ENCODE measurements at regions not wholly inside any gene's neighbourhood (a gene's known extent, or its start where the extent isn't known, plus 50 kb on each side); places are given as distances from the start of the nearest gene placed in this dataset.
"Not testable (repeated sequence)": the region's sequence is repeated elsewhere in the genome, so short reads cannot be mapped to it uniquely, and the experiment has no call there.

DNA sequence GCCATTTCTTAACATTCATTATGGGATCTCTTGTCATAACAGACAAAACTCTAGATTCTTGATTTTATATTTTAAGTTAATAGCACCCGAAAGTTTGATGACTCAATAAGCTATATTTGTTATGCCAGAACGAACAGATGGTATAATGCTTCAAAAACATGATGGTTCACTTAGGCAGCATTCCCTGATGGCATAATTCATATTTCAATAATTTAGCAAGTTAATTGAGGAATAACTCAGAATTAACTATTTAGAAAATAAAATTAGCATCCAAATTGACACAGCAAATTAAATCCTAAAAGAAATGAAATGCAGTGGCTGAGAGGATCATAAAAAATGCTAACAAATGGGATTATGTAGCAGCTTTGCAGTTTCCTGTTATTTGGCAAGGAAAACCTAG is 260.8 kb upstream of the MBL2 start:
- Histone ChIP-seq H3K9ac (ENCODE audit: low read length) (no peak overlapping the region), H3K27me3 (ENCODE audit: insufficient read depth, low read depth, low read length) (no peaks in the 10 kb centered on the region), H2AFZ (ENCODE audit: low read depth, low read length) (no peak overlapping the region), H3K9me2 (ENCODE audit: insufficient read depth, low read length) (no peaks in the 10 kb centered on the region), H3K4me2 (ENCODE audit: low read length) (no peak overlapping the region), H3K79me2 (replicated peaks; ENCODE audit: insufficient read depth, low read length) (no peaks in the 10 kb centered on the region), H3K36me3 (ENCODE audit: insufficient read depth, low read length) (no peaks in the 10 kb centered on the region), H3K27ac (ENCODE audit: low read length) (no peak overlapping the region), H3F3A (ENCODE audit: insufficient read depth, low read length, poor library complexity, severe bottlenecking) (no peaks in the 10 kb centered on the region), H3K9me3 (ENCODE audit: low read length) (no peaks in the 10 kb centered on the region), H4K20me1 (ENCODE audit: insufficient read depth) (no peaks in the 10 kb centered on the region), H3K4me3 (ENCODE audit: low read length) (no peak overlapping the region)
- TF ChIP-seq, protein P1, sequence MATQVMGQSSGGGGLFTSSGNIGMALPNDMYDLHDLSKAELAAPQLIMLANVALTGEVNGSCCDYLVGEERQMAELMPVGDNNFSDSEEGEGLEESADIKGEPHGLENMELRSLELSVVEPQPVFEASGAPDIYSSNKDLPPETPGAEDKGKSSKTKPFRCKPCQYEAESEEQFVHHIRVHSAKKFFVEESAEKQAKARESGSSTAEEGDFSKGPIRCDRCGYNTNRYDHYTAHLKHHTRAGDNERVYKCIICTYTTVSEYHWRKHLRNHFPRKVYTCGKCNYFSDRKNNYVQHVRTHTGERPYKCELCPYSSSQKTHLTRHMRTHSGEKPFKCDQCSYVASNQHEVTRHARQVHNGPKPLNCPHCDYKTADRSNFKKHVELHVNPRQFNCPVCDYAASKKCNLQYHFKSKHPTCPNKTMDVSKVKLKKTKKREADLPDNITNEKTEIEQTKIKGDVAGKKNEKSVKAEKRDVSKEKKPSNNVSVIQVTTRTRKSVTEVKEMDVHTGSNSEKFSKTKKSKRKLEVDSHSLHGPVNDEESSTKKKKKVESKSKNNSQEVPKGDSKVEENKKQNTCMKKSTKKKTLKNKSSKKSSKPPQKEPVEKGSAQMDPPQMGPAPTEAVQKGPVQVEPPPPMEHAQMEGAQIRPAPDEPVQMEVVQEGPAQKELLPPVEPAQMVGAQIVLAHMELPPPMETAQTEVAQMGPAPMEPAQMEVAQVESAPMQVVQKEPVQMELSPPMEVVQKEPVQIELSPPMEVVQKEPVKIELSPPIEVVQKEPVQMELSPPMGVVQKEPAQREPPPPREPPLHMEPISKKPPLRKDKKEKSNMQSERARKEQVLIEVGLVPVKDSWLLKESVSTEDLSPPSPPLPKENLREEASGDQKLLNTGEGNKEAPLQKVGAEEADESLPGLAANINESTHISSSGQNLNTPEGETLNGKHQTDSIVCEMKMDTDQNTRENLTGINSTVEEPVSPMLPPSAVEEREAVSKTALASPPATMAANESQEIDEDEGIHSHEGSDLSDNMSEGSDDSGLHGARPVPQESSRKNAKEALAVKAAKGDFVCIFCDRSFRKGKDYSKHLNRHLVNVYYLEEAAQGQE (IDR thresholded peaks at IDR 0.05; ENCODE audit: borderline replicate concordance): no peak
- no peak for TF ChIP-seq RAD21 (conservative IDR thresholded peaks at IDR 0.05)
- no peak for TF ChIP-seq TAF1 (IDR thresholded peaks at IDR 0.05; ENCODE audit: low read depth)
- TF ChIP-seq, protein P2, sequence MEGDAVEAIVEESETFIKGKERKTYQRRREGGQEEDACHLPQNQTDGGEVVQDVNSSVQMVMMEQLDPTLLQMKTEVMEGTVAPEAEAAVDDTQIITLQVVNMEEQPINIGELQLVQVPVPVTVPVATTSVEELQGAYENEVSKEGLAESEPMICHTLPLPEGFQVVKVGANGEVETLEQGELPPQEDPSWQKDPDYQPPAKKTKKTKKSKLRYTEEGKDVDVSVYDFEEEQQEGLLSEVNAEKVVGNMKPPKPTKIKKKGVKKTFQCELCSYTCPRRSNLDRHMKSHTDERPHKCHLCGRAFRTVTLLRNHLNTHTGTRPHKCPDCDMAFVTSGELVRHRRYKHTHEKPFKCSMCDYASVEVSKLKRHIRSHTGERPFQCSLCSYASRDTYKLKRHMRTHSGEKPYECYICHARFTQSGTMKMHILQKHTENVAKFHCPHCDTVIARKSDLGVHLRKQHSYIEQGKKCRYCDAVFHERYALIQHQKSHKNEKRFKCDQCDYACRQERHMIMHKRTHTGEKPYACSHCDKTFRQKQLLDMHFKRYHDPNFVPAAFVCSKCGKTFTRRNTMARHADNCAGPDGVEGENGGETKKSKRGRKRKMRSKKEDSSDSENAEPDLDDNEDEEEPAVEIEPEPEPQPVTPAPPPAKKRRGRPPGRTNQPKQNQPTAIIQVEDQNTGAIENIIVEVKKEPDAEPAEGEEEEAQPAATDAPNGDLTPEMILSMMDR (IDR thresholded peaks at IDR 0.05; ENCODE audit: poor library complexity, severe bottlenecking): no peak
- TF ChIP-seq EP300 (conservative IDR thresholded peaks at IDR 0.05; ENCODE audit: poor library complexity, severe bottlenecking): no peak
- no peak for TF ChIP-seq POLR2AphosphoS5 (IDR thresholded peaks at IDR 0.05)
- no peak for TF ChIP-seq EZH2 (IDR thresholded peaks at IDR 0.05; ENCODE audit: borderline replicate concordance, insufficient read depth, low read length, poor library complexity, severe bottlenecking)
- TF ChIP-seq SMC3 (conservative IDR thresholded peaks at IDR 0.05; ENCODE audit: poor library complexity): no peak
- no peak for TF ChIP-seq MXI1 (conservative IDR thresholded peaks at IDR 0.05; ENCODE audit: poor library complexity, severe bottlenecking)

DNA sequence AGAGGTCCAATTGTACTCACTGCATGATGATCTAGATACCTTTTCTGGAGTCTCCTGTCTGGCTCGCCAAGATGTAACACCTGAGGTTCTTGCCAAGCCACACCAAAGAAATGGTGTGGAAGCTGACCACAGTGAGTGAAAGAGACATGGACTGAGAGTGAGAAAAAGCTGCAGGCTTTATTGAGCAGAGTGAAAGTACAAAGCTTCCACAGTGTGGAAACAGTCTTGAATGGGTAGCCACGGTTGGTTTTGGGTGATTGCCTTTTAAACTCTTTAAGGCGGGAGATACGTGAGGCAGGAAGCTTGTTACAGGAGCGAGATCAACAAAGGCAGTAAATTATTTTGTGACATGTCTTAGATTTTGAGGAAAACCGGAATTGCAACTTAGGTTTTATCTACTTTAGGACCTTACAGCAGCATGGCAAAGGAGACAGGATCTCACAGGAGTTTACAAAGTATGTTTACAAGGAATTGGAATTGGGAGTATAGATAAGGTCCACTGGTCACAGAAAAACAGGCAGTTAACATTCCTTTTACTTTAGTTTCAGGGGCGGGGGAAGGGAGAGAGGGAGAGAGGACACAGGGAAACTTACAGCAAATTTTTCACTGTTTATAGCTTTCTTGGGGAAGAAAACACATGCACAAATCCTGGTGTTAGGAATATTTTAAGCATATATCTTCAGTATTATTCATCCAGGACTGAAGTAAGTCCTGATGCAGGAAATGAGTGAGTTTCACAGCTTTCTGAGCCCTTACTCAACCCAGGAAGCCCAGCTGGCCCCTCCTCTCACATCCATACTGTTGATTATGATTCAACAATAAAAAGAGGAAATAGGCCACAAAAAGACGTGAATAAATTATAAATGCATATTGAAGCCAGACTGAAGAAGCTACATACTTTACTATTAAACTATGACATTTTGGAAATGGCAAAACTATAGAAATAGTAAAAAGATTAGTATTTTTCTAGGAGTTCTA is 257.6 kb upstream of the MBL2 start:
- not testable (repeated sequence) for H3K79me2 ChIP-seq (replicated peaks; ENCODE audit: insufficient read depth, low read length); H3K36me3 ChIP-seq (ENCODE audit: insufficient read depth, low read length); H2AFZ ChIP-seq (ENCODE audit: low read depth, low read length); H3K9me3 ChIP-seq (ENCODE audit: low read length); H3K9me2 ChIP-seq (ENCODE audit: insufficient read depth, low read length); H3K4me2 ChIP-seq (ENCODE audit: low read length); H4K20me1 ChIP-seq (ENCODE audit: insufficient read depth); H3K27me3 ChIP-seq (ENCODE audit: insufficient read depth, low read depth, low read length); H3K9ac ChIP-seq (ENCODE audit: low read length); H3K4me3 ChIP-seq (ENCODE audit: low read length); H3F3A ChIP-seq (ENCODE audit: insufficient read depth, low read length, poor library complexity, severe bottlenecking); H3K27ac ChIP-seq (ENCODE audit: low read length)
